WTC11 (cell line): ENCODE measurements at regions not wholly inside any gene's neighbourhood (a gene's known extent, or its start where the extent isn't known, plus 50 kb on each side); places are given as distances from the start of the nearest gene placed in this dataset.

Source experiments
- ATAC-seq: fragments of 200-7000 bp; cut with Tn5 transposase; 2 replicates; pipeline ENCODE4 v1.10.0; 2021; ENCODE audit warnings: mild to moderate bottlenecking, moderate library complexity
- CTCF ChIA-PET: fragments of 300-600 bp; sonication (Branson Sonifier 250); formaldehyde crosslinking; loops from one replicate; lab custom pipeline; 2021; ENCODE audit warnings: antibody characterized with exemption; lab: Charles Lee
- POLR2A ChIA-PET: fragments of 350-600 bp; sonication (Branson Sonifier 250); formaldehyde crosslinking; loops from one replicate; lab custom pipeline; 2021; ENCODE audit warnings: antibody characterized with exemption; lab: Charles Lee
- DNase-seq: peaks from one replicate; pipeline ENCODE4 v3.0.0; 2021; ENCODE audit warnings: low spot score
- H3K27ac Mint-ChIP-seq: 2 replicates; pipeline ENCODE4 v1.8.0; 2021; ENCODE audit warnings: mixed read lengths
- H3K27me3 Mint-ChIP-seq: 2 replicates; pipeline ENCODE4 v1.8.0; 2021; ENCODE audit warnings: low read depth, mild to moderate bottlenecking, moderate library complexity, mixed read lengths
- H3K36me3 Mint-ChIP-seq: 2 replicates; pipeline ENCODE4 v1.8.0; 2021; ENCODE audit warnings: mixed read lengths
- H3K4me1 Mint-ChIP-seq: 2 replicates; pipeline ENCODE4 v1.8.0; 2022; ENCODE audit warnings: mixed read lengths
- H3K4me3 Mint-ChIP-seq: 2 replicates; pipeline ENCODE4 v1.8.0; 2021; ENCODE audit warnings: mild to moderate bottlenecking, moderate library complexity, mixed read lengths
- H3K9me3 Mint-ChIP-seq: 2 replicates; pipeline ENCODE4 v1.8.0; 2021; ENCODE audit warnings: mixed read lengths
- CBFB ChIP-seq: sonication (generic); formaldehyde crosslinking; IDR thresholded peaks from 2 replicates; pipeline ENCODE4 v1.8.1; 2022; ENCODE audit warnings: mild to moderate bottlenecking, low read depth, missing genetic modification reagents
- IRF1 ChIP-seq: sonication (generic); formaldehyde crosslinking; IDR thresholded peaks from 2 replicates; pipeline ENCODE4 v1.8.0; 2023; ENCODE audit warnings: missing genetic modification reagents
- MLX ChIP-seq: sonication (generic); formaldehyde crosslinking; IDR thresholded peaks from 2 replicates; pipeline ENCODE4 v1.8.1; 2023; ENCODE audit warnings: mild to moderate bottlenecking, missing genetic modification reagents, moderate library complexity
- PRDM15 ChIP-seq: sonication (generic); formaldehyde crosslinking; IDR thresholded peaks from 2 replicates; pipeline ENCODE4 v1.8.0; 2022; ENCODE audit warnings: missing genetic modification reagents
- PREB ChIP-seq: sonication (generic); formaldehyde crosslinking; IDR thresholded peaks from 2 replicates; pipeline ENCODE4 v1.8.1; 2022; ENCODE audit warnings: mild to moderate bottlenecking, missing genetic modification reagents, moderate library complexity, borderline replicate concordance
- SMAD3 ChIP-seq: sonication (generic); formaldehyde crosslinking; IDR thresholded peaks from 2 replicates; pipeline ENCODE4 v1.8.0; 2022; ENCODE audit warnings: missing genetic modification reagents, mild to moderate bottlenecking, borderline replicate concordance
- SP1 ChIP-seq: sonication (generic); formaldehyde crosslinking; conservative IDR thresholded peaks from 2 replicates; pipeline ENCODE4 v1.8.1; 2022; ENCODE audit warnings: missing genetic modification reagents
- TCF7 ChIP-seq: sonication (generic); formaldehyde crosslinking; IDR thresholded peaks from 2 replicates; pipeline ENCODE4 v1.8.0; 2022; ENCODE audit warnings: mild to moderate bottlenecking, low read depth, missing genetic modification reagents, moderate library complexity
- TP53 ChIP-seq: sonication (generic); formaldehyde crosslinking; IDR thresholded peaks from 2 replicates; pipeline ENCODE4 v1.8.1; 2023; ENCODE audit warnings: mild to moderate bottlenecking, missing genetic modification reagents
- ZNF219 ChIP-seq: sonication (generic); formaldehyde crosslinking; IDR thresholded peaks from 2 replicates; pipeline ENCODE4 v1.8.0; 2023; ENCODE audit warnings: missing genetic modification reagents, mild to moderate bottlenecking, borderline replicate concordance
- ZNF425 ChIP-seq: fragments of 250-450 bp; sonication (Bioruptor Pico); conservative IDR thresholded peaks from 2 replicates; pipeline ENCODE4 v1.9.0; 2021; ENCODE audit warnings: mild to moderate bottlenecking
- ZNF671 ChIP-seq: fragments of 250-450 bp; sonication (Bioruptor Pico); IDR thresholded peaks from 2 replicates; pipeline ENCODE4 v1.8.0; 2021; ENCODE audit warnings: mild to moderate bottlenecking
- ZSCAN18 ChIP-seq: fragments of 250-450 bp; sonication (Bioruptor Pico); IDR thresholded peaks from 2 replicates; pipeline ENCODE4 v2.1.2; 2022; ENCODE audit warnings: mild to moderate bottlenecking, moderate library complexity
- TF ChIP-seq, protein P1 (sequence below): sonication (generic); formaldehyde crosslinking; conservative IDR thresholded peaks from 2 replicates; pipeline ENCODE4 v1.8.1; 2023; ENCODE audit warnings: mild to moderate bottlenecking, low read depth, missing genetic modification reagents, moderate library complexity
- TF ChIP-seq, protein P2 (sequence below): fragments of 250-450 bp; sonication (Bioruptor Pico); IDR thresholded peaks from 2 replicates; pipeline ENCODE4 v1.9.0; 2021; ENCODE audit warnings: moderate library complexity, mild to moderate bottlenecking, inconsistent platforms, borderline replicate concordance
- TF ChIP-seq, protein P3 (sequence below): sonication (generic); formaldehyde crosslinking; IDR thresholded peaks from 2 replicates; pipeline ENCODE4 v1.8.1; 2022; ENCODE audit warnings: low read depth, mild to moderate bottlenecking, moderate library complexity, missing genetic modification reagents, borderline replicate concordance

- DNase-seq: no peak
- H3K27ac Mint-ChIP-seq: no peak overlapping the region
- no peak overlapping the region for H3K4me3 Mint-ChIP-seq
- TF ChIP-seq PREB (CRISPR knock-in tag) (no peak), IRF1 (CRISPR knock-in tag) (no peak), TP53 (CRISPR knock-in tag) (no peak), ZNF671 (no peak), ZNF219 (CRISPR knock-in tag) (no peak), ZSCAN18 (CRISPR knock-in tag) (no peak), CBFB (CRISPR knock-in tag) (no peak), SMAD3 (no peak), MLX (CRISPR knock-in tag) (no peak), PRDM15 (no peak), SP1 (CRISPR knock-in tag) (no peak), TCF7 (CRISPR knock-in tag) (no peak), ZNF425 (CRISPR knock-in tag) (no peak)
- TF ChIP-seq, protein P1, sequence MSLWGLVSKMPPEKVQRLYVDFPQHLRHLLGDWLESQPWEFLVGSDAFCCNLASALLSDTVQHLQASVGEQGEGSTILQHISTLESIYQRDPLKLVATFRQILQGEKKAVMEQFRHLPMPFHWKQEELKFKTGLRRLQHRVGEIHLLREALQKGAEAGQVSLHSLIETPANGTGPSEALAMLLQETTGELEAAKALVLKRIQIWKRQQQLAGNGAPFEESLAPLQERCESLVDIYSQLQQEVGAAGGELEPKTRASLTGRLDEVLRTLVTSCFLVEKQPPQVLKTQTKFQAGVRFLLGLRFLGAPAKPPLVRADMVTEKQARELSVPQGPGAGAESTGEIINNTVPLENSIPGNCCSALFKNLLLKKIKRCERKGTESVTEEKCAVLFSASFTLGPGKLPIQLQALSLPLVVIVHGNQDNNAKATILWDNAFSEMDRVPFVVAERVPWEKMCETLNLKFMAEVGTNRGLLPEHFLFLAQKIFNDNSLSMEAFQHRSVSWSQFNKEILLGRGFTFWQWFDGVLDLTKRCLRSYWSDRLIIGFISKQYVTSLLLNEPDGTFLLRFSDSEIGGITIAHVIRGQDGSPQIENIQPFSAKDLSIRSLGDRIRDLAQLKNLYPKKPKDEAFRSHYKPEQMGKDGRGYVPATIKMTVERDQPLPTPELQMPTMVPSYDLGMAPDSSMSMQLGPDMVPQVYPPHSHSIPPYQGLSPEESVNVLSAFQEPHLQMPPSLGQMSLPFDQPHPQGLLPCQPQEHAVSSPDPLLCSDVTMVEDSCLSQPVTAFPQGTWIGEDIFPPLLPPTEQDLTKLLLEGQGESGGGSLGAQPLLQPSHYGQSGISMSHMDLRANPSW (CRISPR knock-in tag): no peak
- TF ChIP-seq, protein P2, sequence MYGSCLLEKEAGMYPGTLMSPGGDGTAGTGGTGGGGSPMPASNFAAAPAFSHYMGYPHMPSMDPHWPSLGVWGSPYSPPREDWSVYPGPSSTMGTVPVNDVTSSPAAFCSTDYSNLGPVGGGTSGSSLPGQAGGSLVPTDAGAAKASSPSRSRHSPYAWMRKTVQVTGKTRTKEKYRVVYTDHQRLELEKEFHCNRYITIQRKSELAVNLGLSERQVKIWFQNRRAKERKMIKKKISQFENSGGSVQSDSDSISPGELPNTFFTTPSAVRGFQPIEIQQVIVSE (CRISPR knock-in tag): no peak
- TF ChIP-seq, protein P3, sequence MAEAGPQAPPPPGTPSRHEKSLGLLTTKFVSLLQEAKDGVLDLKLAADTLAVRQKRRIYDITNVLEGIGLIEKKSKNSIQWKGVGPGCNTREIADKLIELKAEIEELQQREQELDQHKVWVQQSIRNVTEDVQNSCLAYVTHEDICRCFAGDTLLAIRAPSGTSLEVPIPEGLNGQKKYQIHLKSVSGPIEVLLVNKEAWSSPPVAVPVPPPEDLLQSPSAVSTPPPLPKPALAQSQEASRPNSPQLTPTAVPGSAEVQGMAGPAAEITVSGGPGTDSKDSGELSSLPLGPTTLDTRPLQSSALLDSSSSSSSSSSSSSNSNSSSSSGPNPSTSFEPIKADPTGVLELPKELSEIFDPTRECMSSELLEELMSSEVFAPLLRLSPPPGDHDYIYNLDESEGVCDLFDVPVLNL (CRISPR knock-in tag): no peak
- TF ChIP-seq, all 79 proteins: peak for 0
- Mint-ChIP-seq H3K36me3 (no peaks in the 10 kb centered on the region), H3K4me1 (peaks cover 3% of the 10 kb centered on the region; the same call in 1 of the 2 replicates), H3K9me3 (no peaks in the 10 kb centered on the region), H3K27me3 (peaks cover 3% of the 10 kb centered on the region)
- ChIA-PET CTCF (no interaction called here), POLR2A (no interaction called here)
- ATAC-seq: no peak
Observed at GRCh38 chr6:97629180-97629579, 346.2 kb upstream of the MMS22L start.
